ENCODE measurements at regions not wholly inside any gene's neighbourhood (a gene's known extent, or its start where the extent isn't known, plus 50 kb on each side); places are given as distances from the start of the nearest gene placed in this dataset.

- peaks cover 1% of the 10 kb centered on the region for H3K36me3 Mint-ChIP-seq
- ATAC-seq (ENCODE audit: low read depth): no peak
- no peak overlapping the region for H3K27ac Mint-ChIP-seq
- DNase-seq (ENCODE audit: low spot score in 2 of 2): no peak
- no peaks in the 10 kb centered on the region for H3K9me3 Mint-ChIP-seq
- H3K4me3 Mint-ChIP-seq: no peak overlapping the region
- peaks cover 2% of the 10 kb centered on the region for H3K4me1 Mint-ChIP-seq
- H3K27me3 Mint-ChIP-seq: no peaks in the 10 kb centered on the region
Observed at GRCh38 chr3:4042869-4043268, 243.6 kb downstream of the LRRN1 start.

- DNase-seq (ENCODE audit: low spot score in 2 of 2): no peak
- no peak overlapping the region for H3K4me3 Mint-ChIP-seq
- H3K9me3 Mint-ChIP-seq: no peaks in the 10 kb centered on the region
Observed at GRCh38 chr3:4043867-4044575, 244.8 kb downstream of the LRRN1 start.

GRCh38 chr3:4044619-4045018, 245.4 kb downstream of the LRRN1 start:
- H3K4me1 Mint-ChIP-seq: peaks cover 2% of the 10 kb centered on the region
- H3K36me3 Mint-ChIP-seq: peaks cover 3% of the 10 kb centered on the region
- H3K27ac Mint-ChIP-seq: no peak overlapping the region
- no peak overlapping the region for H3K4me3 Mint-ChIP-seq
- no peaks in the 10 kb centered on the region for H3K27me3 Mint-ChIP-seq
- ATAC-seq (ENCODE audit: low read depth) (no peak), DNase-seq (ENCODE audit: low spot score in 2 of 2) (no peak)
- no peaks in the 10 kb centered on the region for H3K9me3 Mint-ChIP-seq

More at GRCh38 chr3:4043867-4044575, 244.8 kb downstream of the LRRN1 start:
- Mint-ChIP-seq H3K36me3 (peaks cover 3% of the 10 kb centered on the region), H3K27me3 (no peaks in the 10 kb centered on the region), H3K27ac (no peak overlapping the region), H3K4me1 (peaks cover 2% of the 10 kb centered on the region)
- ATAC-seq (ENCODE audit: low read depth): no peak

- Mint-ChIP-seq H3K36me3 (peaks cover 2% of the 10 kb centered on the region), H3K9me3 (no peaks in the 10 kb centered on the region), H3K4me1 (peaks cover 2% of the 10 kb centered on the region), H3K27me3 (no peaks in the 10 kb centered on the region), H3K27ac (no peak overlapping the region), H3K4me3 (no peak overlapping the region)
- no peak for ATAC-seq (ENCODE audit: low read depth)
- DNase-seq (ENCODE audit: low spot score in 2 of 2): no peak
Observed at GRCh38 chr3:4045756-4046155, 246.5 kb downstream of the LRRN1 start.

GRCh38 chr3:4047366-4047765, 248.1 kb downstream of the LRRN1 start:
- DNase-seq (ENCODE audit: low spot score in 2 of 2) (no peak), ATAC-seq (ENCODE audit: low read depth) (no peak)
- Mint-ChIP-seq H3K27me3 (peaks cover 1% of the 10 kb centered on the region), H3K36me3 (peaks cover 2% of the 10 kb centered on the region), H3K9me3 (no peaks in the 10 kb centered on the region), H3K4me1 (peaks cover 2% of the 10 kb centered on the region), H3K27ac (no peak overlapping the region), H3K4me3 (no peak overlapping the region)

- ATAC-seq (ENCODE audit: low read depth) (no peak), DNase-seq (ENCODE audit: low spot score in 2 of 2) (no peak)
- H3K4me3 Mint-ChIP-seq: no peak overlapping the region
- no peaks in the 10 kb centered on the region for H3K4me1 Mint-ChIP-seq
- peaks cover 4% of the 10 kb centered on the region for H3K36me3 Mint-ChIP-seq
- no peak overlapping the region for H3K27ac Mint-ChIP-seq
- H3K27me3 Mint-ChIP-seq: peaks cover 1% of the 10 kb centered on the region
- H3K9me3 Mint-ChIP-seq: no peaks in the 10 kb centered on the region
Observed at GRCh38 chr3:4052706-4053105, 250.5 kb upstream of the SETMAR start.

- Mint-ChIP-seq H3K27ac (no peak overlapping the region), H3K27me3 (peaks cover 1% of the 10 kb centered on the region), H3K4me1 (no peaks in the 10 kb centered on the region), H3K4me3 (no peak overlapping the region), H3K36me3 (peaks cover 2% of the 10 kb centered on the region), H3K9me3 (no peaks in the 10 kb centered on the region)
- no peak for DNase-seq (ENCODE audit: low spot score in 2 of 2)
- ATAC-seq (ENCODE audit: low read depth): no peak
Observed at GRCh38 chr3:4053975-4054374, 249.2 kb upstream of the SETMAR start.

GRCh38 chr3:4060064-4060463, 243.1 kb upstream of the SETMAR start:
- Mint-ChIP-seq H3K4me3 (peak overlapping the region; percentile 36), H3K36me3 (peaks cover 2% of the 10 kb centered on the region), H3K9me3 (no peaks in the 10 kb centered on the region), H3K27ac (no peak overlapping the region), H3K27me3 (no peaks in the 10 kb centered on the region), H3K4me1 (peaks cover 38% of the 10 kb centered on the region)
- ATAC-seq (ENCODE audit: low read depth) (no peak), DNase-seq (ENCODE audit: low spot score in 2 of 2) (no peak)

- H3K9me3 Mint-ChIP-seq: no peaks in the 10 kb centered on the region
- peaks cover 38% of the 10 kb centered on the region for H3K4me1 Mint-ChIP-seq
- DNase-seq (ENCODE audit: low spot score in 2 of 2) (no peak), ATAC-seq (ENCODE audit: low read depth) (no peak)
- no peak overlapping the region for H3K27ac Mint-ChIP-seq
- no peaks in the 10 kb centered on the region for H3K27me3 Mint-ChIP-seq
- H3K4me3 Mint-ChIP-seq: no peak overlapping the region
- H3K36me3 Mint-ChIP-seq: peaks cover 2% of the 10 kb centered on the region
Observed at GRCh38 chr3:4060603-4061002, 242.6 kb upstream of the SETMAR start.

- peak overlapping the region; percentile 21 for H3K27ac Mint-ChIP-seq
- no peaks in the 10 kb centered on the region for H3K9me3 Mint-ChIP-seq
- ATAC-seq (ENCODE audit: low read depth) (no peak), DNase-seq (ENCODE audit: low spot score in 2 of 2) (no peak)
- H3K27me3 Mint-ChIP-seq: no peaks in the 10 kb centered on the region
- H3K36me3 Mint-ChIP-seq: no peaks in the 10 kb centered on the region
- H3K4me3 Mint-ChIP-seq: no peak overlapping the region
- peaks cover 38% of the 10 kb centered on the region for H3K4me1 Mint-ChIP-seq
Observed at GRCh38 chr3:4061195-4061594, 242.0 kb upstream of the SETMAR start.

GRCh38 chr3:4061783-4062360, 241.3 kb upstream of the SETMAR start:
- DNase-seq (ENCODE audit: low spot score in 2 of 2) (no peak), ATAC-seq (ENCODE audit: low read depth) (peak; percentile 45)
- peaks cover 43% of the 10 kb centered on the region for H3K4me1 Mint-ChIP-seq
- peak overlapping the region; percentile 31 for H3K4me3 Mint-ChIP-seq
- no peaks in the 10 kb centered on the region for H3K9me3 Mint-ChIP-seq
- peak overlapping the region; percentile 21 for H3K27ac Mint-ChIP-seq
- H3K36me3 Mint-ChIP-seq: no peaks in the 10 kb centered on the region
- H3K27me3 Mint-ChIP-seq: no peaks in the 10 kb centered on the region

GRCh38 chr3:4062621-4063020, 240.5 kb upstream of the SETMAR start:
- H3K9me3 Mint-ChIP-seq: no peaks in the 10 kb centered on the region
- peaks cover 50% of the 10 kb centered on the region for H3K4me1 Mint-ChIP-seq
- no peaks in the 10 kb centered on the region for H3K36me3 Mint-ChIP-seq
- H3K27ac Mint-ChIP-seq: peak overlapping the region; percentile 21
- DNase-seq (ENCODE audit: low spot score in 2 of 2) (no peak), ATAC-seq (ENCODE audit: low read depth) (no peak)
- no peaks in the 10 kb centered on the region for H3K27me3 Mint-ChIP-seq
- no peak overlapping the region for H3K4me3 Mint-ChIP-seq

GRCh38 chr3:4063916-4064574, 239.1 kb upstream of the SETMAR start:
- peaks cover 56% of the 10 kb centered on the region for H3K4me1 Mint-ChIP-seq
- no peaks in the 10 kb centered on the region for H3K36me3 Mint-ChIP-seq
- H3K9me3 Mint-ChIP-seq: no peaks in the 10 kb centered on the region
- peak overlapping the region; percentile 30 for H3K4me3 Mint-ChIP-seq
- no peaks in the 10 kb centered on the region for H3K27me3 Mint-ChIP-seq
- DNase-seq (ENCODE audit: low spot score in 2 of 2) (no peak), ATAC-seq (ENCODE audit: low read depth) (no peak)
- peak overlapping the region; percentile 67 for H3K27ac Mint-ChIP-seq

GRCh38 chr3:4065085-4065484, 238.1 kb upstream of the SETMAR start:
- H3K27me3 Mint-ChIP-seq: no peaks in the 10 kb centered on the region
- H3K4me3 Mint-ChIP-seq: peak overlapping the region; percentile 68
- no peaks in the 10 kb centered on the region for H3K9me3 Mint-ChIP-seq
- ATAC-seq (ENCODE audit: low read depth) (peak; percentile 91), DNase-seq (ENCODE audit: low spot score in 2 of 2) (peak in 1 of 2 donors; percentile 60)
- H3K36me3 Mint-ChIP-seq: no peaks in the 10 kb centered on the region
- peaks cover 55% of the 10 kb centered on the region for H3K4me1 Mint-ChIP-seq
- H3K27ac Mint-ChIP-seq: peak overlapping the region; percentile 67

Measured in memory B cell (primary cell).